ENCODE measurements at regions not wholly inside any gene's neighbourhood (a gene's known extent, or its start where the extent isn't known, plus 50 kb on each side); places are given as distances from the start of the nearest gene placed in this dataset.

GRCh38 chr4:106698621-106699195, 330.1 kb upstream of the GIMD1 start:
- in situ Hi-C loops (cut with MboI) (no loop called here), intact Hi-C loops (cut with micrococcal nuclease) (no loop called here)
- no peak overlapping the region for H3K4me3 ChIP-seq
- no peak for FAIRE-seq
- H3K9me3 ChIP-seq (replicated peaks; ENCODE audit: control insufficient read depth, insufficient read depth, low read depth, low read length) = no peaks in the 10 kb centered on the region; the same call in 1 of the 2 replicates
- no peak overlapping the region for H3K4me2 ChIP-seq (ENCODE audit: insufficient read depth, low read length)
- no peaks in the 10 kb centered on the region for H4K20me1 ChIP-seq (replicated peaks; ENCODE audit: control insufficient read depth, insufficient read depth, low read length)
- BruUV-seq (replicated peaks) = no TSS peak
- H3K4me1 ChIP-seq (replicated peaks in 1 of 2; ENCODE audit: control insufficient read depth in 2 of 2, insufficient read depth in 2 of 2, low read length in 2 of 2) = no peaks in the 10 kb centered on the region
- H3K27me3 ChIP-seq (ENCODE audit: control insufficient read depth in 2 of 2, insufficient read depth in 2 of 2, low read length in 2 of 2) = no peaks in the 10 kb centered on the region
- no peaks in the 10 kb centered on the region for H3K9me1 ChIP-seq (ENCODE audit: control insufficient read depth, insufficient read depth, low read length)
- H3K27ac ChIP-seq (ENCODE audit: extremely low read depth, low read depth, low read length) = no peak overlapping the region
- H3K36me3 ChIP-seq (ENCODE audit: control insufficient read depth, insufficient read depth, low read length) = no peaks in the 10 kb centered on the region
- POLR2A ChIA-PET = no interaction called here
- no peak for DNase-seq (ENCODE audit: extremely low read depth in 1 of 4, low spot score in 3 of 4)
- no peak overlapping the region for H2AFZ ChIP-seq (ENCODE audit: low read depth, low read length)
- WGBS (ENCODE audit: insufficient coverage, low coverage, missing lambda C conversion rate) = 0% methylated on average over 1 of the region's 1 CpG
- no peaks in the 10 kb centered on the region for H3K79me2 ChIP-seq (ENCODE audit: control insufficient read depth, insufficient read depth, low read length)
- no peak for ATAC-seq
- no peak overlapping the region for H3K9ac ChIP-seq (ENCODE audit: insufficient read depth in 1 of 2, low read depth in 2 of 2, low read length in 2 of 2)
- CTCF ChIA-PET (ENCODE audit: low intra/inter-chr PET ratio) = no interaction called here
- TF ChIP-seq NCOA6 (IDR thresholded peaks at IDR 0.05) = no peak
- no peak for TF ChIP-seq SLC30A9 (CRISPR knock-in tag; IDR thresholded peaks at IDR 0.05)
- TF ChIP-seq CEBPG (CRISPR knock-in tag; IDR thresholded peaks at IDR 0.05) = no peak
- no peak for TF ChIP-seq CEBPG (tag; conservative IDR thresholded peaks at IDR 0.05 in 1 of 2, IDR thresholded peaks at IDR 0.05 in 1 of 2)
- no peak for TF ChIP-seq MED1 (CRISPR knock-in tag; IDR thresholded peaks at IDR 0.05; ENCODE audit: borderline replicate concordance)
- TF ChIP-seq HIVEP1 (CRISPR knock-in tag; IDR thresholded peaks at IDR 0.05) = no peak
- TF ChIP-seq DPF2 (IDR thresholded peaks at IDR 0.05) = no peak
- TF ChIP-seq PHB (CRISPR knock-in tag; IDR thresholded peaks at IDR 0.05) = no peak
- no peak for TF ChIP-seq SRF (CRISPR knock-in tag; IDR thresholded peaks at IDR 0.05)
- TF ChIP-seq PURB (CRISPR knock-in tag; IDR thresholded peaks at IDR 0.05; ENCODE audit: low read depth) = no peak
- TF ChIP-seq PYGO2 (tag; IDR thresholded peaks at IDR 0.05) = no peak
- no peak for TF ChIP-seq ZNF717 (CRISPR knock-in tag; IDR thresholded peaks at IDR 0.05)
- no peak for TF ChIP-seq KLF16 (IDR thresholded peaks at IDR 0.05)
- TF ChIP-seq, protein P1, sequence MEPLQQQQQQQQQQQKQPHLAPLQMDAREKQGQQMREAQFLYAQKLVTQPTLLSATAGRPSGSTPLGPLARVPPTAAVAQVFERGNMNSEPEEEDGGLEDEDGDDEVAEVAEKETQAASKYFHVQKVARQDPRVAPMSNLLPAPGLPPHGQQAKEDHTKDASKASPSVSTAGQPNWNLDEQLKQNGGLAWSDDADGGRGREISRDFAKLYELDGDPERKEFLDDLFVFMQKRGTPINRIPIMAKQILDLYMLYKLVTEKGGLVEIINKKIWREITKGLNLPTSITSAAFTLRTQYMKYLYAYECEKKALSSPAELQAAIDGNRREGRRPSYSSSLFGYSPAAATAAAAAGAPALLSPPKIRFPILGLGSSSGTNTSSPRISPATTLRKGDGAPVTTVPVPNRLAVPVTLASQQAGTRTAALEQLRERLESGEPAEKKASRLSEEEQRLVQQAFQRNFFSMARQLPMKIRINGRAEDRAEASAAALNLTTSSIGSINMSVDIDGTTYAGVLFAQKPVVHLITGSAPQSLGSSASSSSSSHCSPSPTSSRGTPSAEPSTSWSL (CRISPR knock-in tag; IDR thresholded peaks at IDR 0.05; ENCODE audit: borderline replicate concordance) = no peak
- TF ChIP-seq ARID1B (IDR thresholded peaks at IDR 0.05) = no peak
- no peak for TF ChIP-seq KAT2B (IDR thresholded peaks at IDR 0.05; ENCODE audit: low read depth, low read length)
- no peak for TF ChIP-seq CREB1 (IDR thresholded peaks at IDR 0.05)
- no peak for TF ChIP-seq CREB1 (CRISPR knock-in tag; IDR thresholded peaks at IDR 0.05)
- no peak for TF ChIP-seq RERE (CRISPR knock-in tag; IDR thresholded peaks at IDR 0.05; ENCODE audit: borderline replicate concordance)
- TF ChIP-seq ZNF696 (CRISPR knock-in tag; conservative IDR thresholded peaks at IDR 0.05) = no peak
